HepG2 (cell line): ENCODE measurements at regions not wholly inside any gene's neighbourhood (a gene's known extent, or its start where the extent isn't known, plus 50 kb on each side); places are given as distances from the start of the nearest gene placed in this dataset.
A peak's percentile ranks its signal among the peaks of the same experiment; 100 is the strongest.

Source experiments
- BORCS8-MEF2B ChIP-seq: sonication (generic); formaldehyde crosslinking; IDR thresholded peaks from 2 replicates; pipeline ENCODE4 v1.8.0; 2022; ENCODE audit warnings: mild to moderate bottlenecking, missing genetic modification reagents
- CEBPG ChIP-seq: IDR thresholded peaks from 2 replicates; pipeline ENCODE4 v1.6.1; 2016
- HNF4A ChIP-seq: sonication (generic); formaldehyde crosslinking; IDR thresholded peaks from 2 replicates; pipeline ENCODE4 v1.4.0; 2020; ENCODE audit warnings: missing genetic modification reagents
- NCOR1 ChIP-seq: fragments of 200-600 bp; sonication (generic); IDR thresholded peaks from 2 replicates; pipeline ENCODE4 v1.7.0; 2017; ENCODE audit warnings: antibody characterized with exemption, low read length, borderline replicate concordance
- SCMH1 ChIP-seq: sonication (generic); formaldehyde crosslinking; IDR thresholded peaks from 2 replicates; pipeline ENCODE4 v1.9.0; 2021; ENCODE audit warnings: missing genetic modification reagents, mild to moderate bottlenecking, borderline replicate concordance
- TCF7L2 ChIP-seq: IDR thresholded peaks from 2 replicates; pipeline ENCODE4 v1.6.1; 2011; ENCODE audit warnings: mild to moderate bottlenecking, low read depth, low read length, moderate library complexity
- ZNF317 ChIP-seq: sonication (generic); formaldehyde crosslinking; IDR thresholded peaks from 2 replicates; pipeline ENCODE4 v1.5.0; 2020; ENCODE audit warnings: mild to moderate bottlenecking, missing genetic modification reagents
- TF ChIP-seq, protein P1 (sequence below): sonication (generic); formaldehyde crosslinking; conservative IDR thresholded peaks from 2 replicates; pipeline ENCODE4 v1.4.0; 2020; ENCODE audit warnings: mild to moderate bottlenecking, missing genetic modification reagents, moderate library complexity
- TF ChIP-seq, protein P2 (sequence below): sonication (generic); formaldehyde crosslinking; IDR thresholded peaks from 2 replicates; pipeline ENCODE4 v1.5.0; 2020; ENCODE audit warnings: missing genetic modification reagents
- TF ChIP-seq, protein P3 (sequence below): sonication (generic); formaldehyde crosslinking; IDR thresholded peaks from 2 replicates; pipeline ENCODE4 v1.5.1; 2020; ENCODE audit warnings: missing genetic modification reagents, mild to moderate bottlenecking, borderline replicate concordance
- TF ChIP-seq, protein P4 (sequence below): IDR thresholded peaks from 2 replicates; pipeline ENCODE4 v1.6.1; 2016; ENCODE audit warnings: low read depth, missing genetic modification reagents, missing compliant biosample characterization
- TF ChIP-seq, protein P5 (sequence below), 2 experiments: fragments of 450-650 bp in 1 of 2; sonication (generic) in 1 of 2; formaldehyde crosslinking; IDR thresholded peaks; 2 replicates each; pipeline versions ENCODE4 v1.5.0 to v1.8.0; 2020 to 2022; ENCODE audit warnings: mild to moderate bottlenecking in 1 of 2, missing genetic modification reagents in 1 of 2

DNA sequence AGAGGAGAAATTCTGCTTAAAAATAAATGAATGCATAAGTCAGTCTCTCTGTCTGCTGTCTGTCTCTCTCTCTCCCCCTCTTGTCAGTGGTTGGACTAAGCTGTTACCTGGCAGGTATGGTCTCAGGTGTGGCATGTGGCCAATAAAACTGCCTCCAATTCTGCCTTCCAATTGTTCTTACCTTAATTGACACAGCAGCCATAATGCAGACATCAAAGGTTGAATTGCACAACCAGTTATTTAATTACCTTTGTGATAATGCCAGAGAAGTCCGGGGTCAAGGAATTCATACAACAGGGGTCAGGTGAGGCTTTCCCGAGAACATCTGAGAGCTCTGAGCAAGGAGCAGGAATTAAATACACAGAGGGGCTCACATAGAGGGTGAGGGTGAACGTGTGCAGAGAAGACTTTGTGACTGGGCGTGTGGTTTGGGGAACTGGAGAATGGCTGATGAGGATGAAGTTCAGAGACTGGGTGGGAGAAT, 78.8 kb upstream of the CDYL2 start (continued):
- TF ChIP-seq, protein P1, sequence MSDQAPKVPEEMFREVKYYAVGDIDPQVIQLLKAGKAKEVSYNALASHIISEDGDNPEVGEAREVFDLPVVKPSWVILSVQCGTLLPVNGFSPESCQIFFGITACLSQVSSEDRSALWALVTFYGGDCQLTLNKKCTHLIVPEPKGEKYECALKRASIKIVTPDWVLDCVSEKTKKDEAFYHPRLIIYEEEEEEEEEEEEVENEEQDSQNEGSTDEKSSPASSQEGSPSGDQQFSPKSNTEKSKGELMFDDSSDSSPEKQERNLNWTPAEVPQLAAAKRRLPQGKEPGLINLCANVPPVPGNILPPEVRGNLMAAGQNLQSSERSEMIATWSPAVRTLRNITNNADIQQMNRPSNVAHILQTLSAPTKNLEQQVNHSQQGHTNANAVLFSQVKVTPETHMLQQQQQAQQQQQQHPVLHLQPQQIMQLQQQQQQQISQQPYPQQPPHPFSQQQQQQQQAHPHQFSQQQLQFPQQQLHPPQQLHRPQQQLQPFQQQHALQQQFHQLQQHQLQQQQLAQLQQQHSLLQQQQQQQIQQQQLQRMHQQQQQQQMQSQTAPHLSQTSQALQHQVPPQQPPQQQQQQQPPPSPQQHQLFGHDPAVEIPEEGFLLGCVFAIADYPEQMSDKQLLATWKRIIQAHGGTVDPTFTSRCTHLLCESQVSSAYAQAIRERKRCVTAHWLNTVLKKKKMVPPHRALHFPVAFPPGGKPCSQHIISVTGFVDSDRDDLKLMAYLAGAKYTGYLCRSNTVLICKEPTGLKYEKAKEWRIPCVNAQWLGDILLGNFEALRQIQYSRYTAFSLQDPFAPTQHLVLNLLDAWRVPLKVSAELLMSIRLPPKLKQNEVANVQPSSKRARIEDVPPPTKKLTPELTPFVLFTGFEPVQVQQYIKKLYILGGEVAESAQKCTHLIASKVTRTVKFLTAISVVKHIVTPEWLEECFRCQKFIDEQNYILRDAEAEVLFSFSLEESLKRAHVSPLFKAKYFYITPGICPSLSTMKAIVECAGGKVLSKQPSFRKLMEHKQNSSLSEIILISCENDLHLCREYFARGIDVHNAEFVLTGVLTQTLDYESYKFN (CRISPR knock-in tag) = peak; percentile 57
- TF ChIP-seq, protein P2, sequence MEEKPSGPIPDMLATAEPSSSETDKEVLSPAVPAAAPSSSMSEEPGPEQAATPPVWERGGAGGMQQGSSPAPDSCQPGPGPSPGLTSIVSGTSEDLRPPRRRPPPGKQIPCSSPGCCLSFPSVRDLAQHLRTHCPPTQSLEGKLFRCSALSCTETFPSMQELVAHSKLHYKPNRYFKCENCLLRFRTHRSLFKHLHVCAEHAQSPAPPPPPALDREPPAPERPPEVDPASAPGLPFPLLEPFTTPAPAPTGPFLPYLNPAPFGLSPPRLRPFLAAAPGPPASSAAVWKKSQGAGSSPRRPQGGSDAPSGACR (CRISPR knock-in tag) = 0 out of 2 replicates have a peak, but pooled peaks have one; percentile 28
- TF ChIP-seq CEBPG (CRISPR knock-in tag) = peak; percentile 63; the same call in 1 of the 2 replicates
- TF ChIP-seq, protein P3, sequence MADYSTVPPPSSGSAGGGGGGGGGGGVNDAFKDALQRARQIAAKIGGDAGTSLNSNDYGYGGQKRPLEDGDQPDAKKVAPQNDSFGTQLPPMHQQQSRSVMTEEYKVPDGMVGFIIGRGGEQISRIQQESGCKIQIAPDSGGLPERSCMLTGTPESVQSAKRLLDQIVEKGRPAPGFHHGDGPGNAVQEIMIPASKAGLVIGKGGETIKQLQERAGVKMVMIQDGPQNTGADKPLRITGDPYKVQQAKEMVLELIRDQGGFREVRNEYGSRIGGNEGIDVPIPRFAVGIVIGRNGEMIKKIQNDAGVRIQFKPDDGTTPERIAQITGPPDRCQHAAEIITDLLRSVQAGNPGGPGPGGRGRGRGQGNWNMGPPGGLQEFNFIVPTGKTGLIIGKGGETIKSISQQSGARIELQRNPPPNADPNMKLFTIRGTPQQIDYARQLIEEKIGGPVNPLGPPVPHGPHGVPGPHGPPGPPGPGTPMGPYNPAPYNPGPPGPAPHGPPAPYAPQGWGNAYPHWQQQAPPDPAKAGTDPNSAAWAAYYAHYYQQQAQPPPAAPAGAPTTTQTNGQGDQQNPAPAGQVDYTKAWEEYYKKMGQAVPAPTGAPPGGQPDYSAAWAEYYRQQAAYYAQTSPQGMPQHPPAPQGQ (CRISPR knock-in tag) = no peak
- TF ChIP-seq SCMH1 (CRISPR knock-in tag) = no peak
- 0 out of 2 replicates have a peak, but pooled peaks have one; percentile 20 for TF ChIP-seq BORCS8-MEF2B (CRISPR knock-in tag)
- TF ChIP-seq, protein P4, sequence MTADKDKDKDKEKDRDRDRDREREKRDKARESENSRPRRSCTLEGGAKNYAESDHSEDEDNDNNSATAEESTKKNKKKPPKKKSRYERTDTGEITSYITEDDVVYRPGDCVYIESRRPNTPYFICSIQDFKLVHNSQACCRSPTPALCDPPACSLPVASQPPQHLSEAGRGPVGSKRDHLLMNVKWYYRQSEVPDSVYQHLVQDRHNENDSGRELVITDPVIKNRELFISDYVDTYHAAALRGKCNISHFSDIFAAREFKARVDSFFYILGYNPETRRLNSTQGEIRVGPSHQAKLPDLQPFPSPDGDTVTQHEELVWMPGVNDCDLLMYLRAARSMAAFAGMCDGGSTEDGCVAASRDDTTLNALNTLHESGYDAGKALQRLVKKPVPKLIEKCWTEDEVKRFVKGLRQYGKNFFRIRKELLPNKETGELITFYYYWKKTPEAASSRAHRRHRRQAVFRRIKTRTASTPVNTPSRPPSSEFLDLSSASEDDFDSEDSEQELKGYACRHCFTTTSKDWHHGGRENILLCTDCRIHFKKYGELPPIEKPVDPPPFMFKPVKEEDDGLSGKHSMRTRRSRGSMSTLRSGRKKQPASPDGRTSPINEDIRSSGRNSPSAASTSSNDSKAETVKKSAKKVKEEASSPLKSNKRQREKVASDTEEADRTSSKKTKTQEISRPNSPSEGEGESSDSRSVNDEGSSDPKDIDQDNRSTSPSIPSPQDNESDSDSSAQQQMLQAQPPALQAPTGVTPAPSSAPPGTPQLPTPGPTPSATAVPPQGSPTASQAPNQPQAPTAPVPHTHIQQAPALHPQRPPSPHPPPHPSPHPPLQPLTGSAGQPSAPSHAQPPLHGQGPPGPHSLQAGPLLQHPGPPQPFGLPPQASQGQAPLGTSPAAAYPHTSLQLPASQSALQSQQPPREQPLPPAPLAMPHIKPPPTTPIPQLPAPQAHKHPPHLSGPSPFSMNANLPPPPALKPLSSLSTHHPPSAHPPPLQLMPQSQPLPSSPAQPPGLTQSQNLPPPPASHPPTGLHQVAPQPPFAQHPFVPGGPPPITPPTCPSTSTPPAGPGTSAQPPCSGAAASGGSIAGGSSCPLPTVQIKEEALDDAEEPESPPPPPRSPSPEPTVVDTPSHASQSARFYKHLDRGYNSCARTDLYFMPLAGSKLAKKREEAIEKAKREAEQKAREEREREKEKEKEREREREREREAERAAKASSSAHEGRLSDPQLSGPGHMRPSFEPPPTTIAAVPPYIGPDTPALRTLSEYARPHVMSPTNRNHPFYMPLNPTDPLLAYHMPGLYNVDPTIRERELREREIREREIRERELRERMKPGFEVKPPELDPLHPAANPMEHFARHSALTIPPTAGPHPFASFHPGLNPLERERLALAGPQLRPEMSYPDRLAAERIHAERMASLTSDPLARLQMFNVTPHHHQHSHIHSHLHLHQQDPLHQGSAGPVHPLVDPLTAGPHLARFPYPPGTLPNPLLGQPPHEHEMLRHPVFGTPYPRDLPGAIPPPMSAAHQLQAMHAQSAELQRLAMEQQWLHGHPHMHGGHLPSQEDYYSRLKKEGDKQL = 0 out of 2 replicates have a peak, but pooled peaks have one; percentile 38
- peak; percentile 57; the same call in 1 of the 2 replicates for TF ChIP-seq ZNF317 (CRISPR knock-in tag)
- peak; percentile 76; the same call in 1 of the 2 replicates for TF ChIP-seq TCF7L2
- peak; percentile 77; the same call in 1 of the 2 replicates for TF ChIP-seq NCOR1
- TF ChIP-seq HNF4A (CRISPR knock-in tag) = peak; percentile 69
- TF ChIP-seq, protein P5, sequence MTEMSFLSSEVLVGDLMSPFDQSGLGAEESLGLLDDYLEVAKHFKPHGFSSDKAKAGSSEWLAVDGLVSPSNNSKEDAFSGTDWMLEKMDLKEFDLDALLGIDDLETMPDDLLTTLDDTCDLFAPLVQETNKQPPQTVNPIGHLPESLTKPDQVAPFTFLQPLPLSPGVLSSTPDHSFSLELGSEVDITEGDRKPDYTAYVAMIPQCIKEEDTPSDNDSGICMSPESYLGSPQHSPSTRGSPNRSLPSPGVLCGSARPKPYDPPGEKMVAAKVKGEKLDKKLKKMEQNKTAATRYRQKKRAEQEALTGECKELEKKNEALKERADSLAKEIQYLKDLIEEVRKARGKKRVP (CRISPR knock-in tag; IDR thresholded peaks at IDR 0.05) = no peak
